NCI-H1436 (cell line): ENCODE measurements at regions not wholly inside any gene's neighbourhood (a gene's known extent, or its start where the extent isn't known, plus 50 kb on each side); places are given as distances from the start of the nearest gene placed in this dataset.
A peak's percentile ranks its signal among the peaks of the same experiment; 100 is the strongest.

Experiments used
- DNase-seq: peaks from one replicate; lab custom pipeline; 2025; lab: John Stamatoyannopoulos, UW

DNA sequence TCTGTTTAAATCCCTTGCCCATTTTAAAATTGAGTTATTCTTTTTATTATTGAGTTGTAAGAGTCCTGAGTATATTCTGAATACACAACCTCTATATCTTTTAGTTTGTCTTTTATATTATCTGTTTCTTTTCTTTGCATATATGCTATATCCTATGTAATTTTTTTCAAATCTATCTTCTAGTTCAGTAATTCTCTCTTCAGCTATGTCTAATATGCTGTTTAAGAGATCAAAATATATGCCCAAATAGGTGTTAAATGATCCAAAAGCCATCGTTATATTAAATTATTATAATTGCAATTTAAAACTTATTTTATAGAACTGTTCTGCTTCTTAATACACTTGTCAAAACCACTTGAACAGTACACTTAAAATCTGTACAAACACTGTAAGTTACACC, 107.4 kb upstream of the TSPAN5 start:
- DNase-seq: no peak

DNA sequence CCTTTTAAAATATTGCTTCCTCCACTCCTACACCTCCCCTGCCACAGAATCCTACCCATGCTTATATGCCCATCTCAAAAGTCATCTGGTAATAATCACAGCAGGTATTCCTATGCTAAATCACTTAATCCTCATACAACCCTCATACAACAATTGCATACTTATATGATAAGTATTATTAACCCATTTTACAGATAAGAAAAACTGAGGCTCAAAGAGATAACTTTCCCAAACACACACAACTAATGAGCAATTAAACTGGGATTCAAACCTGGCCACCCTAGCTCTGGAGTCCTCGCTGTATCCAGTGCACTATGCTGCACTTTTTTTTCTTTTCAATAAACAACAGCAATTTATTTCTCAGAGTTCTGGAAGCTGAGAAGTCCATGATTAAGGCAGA, 99.8 kb upstream of the TSPAN5 start:
- DNase-seq: no peak

DNA sequence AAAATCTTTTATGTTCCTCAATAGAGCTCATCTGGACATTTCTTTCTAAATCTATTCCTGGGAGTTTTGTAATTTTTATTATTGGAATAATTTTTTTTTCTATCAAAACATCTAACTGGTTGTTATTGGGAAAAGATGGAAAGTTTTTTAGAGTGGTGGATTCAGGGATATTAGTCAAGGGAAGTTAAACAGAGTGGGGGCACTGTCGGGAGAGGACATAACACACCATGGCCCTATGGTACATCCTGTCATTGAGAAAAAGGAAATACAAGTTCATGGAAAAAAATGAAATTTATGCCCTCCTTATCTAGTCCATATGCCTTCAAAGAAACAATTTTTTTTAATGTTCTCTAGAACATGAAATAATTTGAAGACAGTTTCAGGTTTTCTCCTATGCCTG, 96.3 kb upstream of the TSPAN5 start:
- no peak for DNase-seq

DNA sequence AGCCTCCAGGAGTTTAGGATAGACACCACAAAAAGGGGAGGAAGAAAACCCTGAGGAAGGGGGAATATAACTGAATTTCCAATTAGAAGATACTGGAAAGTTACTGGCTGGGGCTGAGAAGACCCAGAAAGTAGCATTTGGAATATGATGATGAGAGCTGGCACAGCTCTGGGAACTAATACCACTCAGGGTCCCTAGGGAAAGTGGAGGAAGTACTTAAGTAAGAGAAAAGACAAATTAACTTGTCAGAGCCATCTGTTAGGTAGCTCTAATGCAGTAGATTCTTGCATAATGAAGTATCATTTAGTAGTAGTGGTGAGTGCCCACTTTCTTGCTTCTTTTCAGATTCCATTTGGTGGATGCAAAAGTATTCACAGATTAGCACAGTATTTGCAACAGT, 90.8 kb upstream of the TSPAN5 start:
- peak; percentile 0 for DNase-seq

DNA sequence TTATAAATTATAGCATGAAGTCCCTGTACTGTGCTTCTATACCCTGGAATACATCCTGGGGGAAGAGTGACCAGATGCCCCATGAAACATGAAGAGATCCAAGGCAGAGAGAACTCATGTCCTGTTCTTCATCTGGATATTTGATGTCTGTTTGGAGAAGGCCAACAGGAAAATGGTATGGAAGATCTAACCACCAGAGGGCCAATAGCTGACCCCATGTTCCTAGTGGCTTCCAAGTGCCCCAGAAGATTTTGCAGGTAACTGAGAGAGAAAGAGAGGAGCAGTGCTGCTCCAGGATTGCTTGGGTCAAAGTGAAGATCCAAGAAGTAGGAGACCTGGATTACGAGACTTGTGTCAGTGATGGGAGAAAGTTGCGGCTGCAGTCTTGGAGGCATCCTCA, 90.2 kb upstream of the TSPAN5 start:
- no peak for DNase-seq

DNA sequence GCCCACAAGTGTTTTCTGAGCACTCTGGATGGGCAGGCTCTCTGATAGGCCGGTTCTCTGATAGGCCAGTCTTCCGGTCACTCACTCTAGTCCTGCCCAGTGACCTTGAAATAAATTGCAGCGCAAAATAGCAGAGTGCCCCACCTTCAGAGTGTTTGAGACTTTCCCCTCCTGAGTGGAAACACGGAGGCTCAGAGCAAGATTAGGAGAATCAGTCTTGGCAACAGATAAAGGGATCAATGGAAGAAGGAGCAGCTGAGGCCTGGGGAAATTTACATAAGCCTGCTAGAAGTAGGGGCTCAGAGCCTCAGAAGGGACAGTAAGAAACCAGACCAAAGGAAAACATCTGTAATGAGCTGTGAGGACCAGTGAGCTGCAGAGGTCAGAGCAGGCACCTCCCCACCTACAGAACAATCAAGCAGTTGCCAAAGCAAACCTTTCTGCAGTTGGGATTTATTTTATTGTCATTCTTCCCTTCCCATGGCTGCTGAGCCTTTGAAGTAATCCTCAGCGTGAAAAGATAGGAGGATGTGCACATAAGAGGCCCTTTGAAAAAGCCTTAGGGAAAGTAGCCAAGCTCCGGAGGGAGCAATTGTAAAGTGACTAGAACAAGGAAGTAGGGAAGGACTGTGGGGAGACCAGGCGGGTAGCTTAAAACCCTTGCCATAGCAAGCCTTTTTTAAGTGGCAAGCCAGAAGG, 89.1 kb upstream of the TSPAN5 start:
- no peak for DNase-seq

DNA sequence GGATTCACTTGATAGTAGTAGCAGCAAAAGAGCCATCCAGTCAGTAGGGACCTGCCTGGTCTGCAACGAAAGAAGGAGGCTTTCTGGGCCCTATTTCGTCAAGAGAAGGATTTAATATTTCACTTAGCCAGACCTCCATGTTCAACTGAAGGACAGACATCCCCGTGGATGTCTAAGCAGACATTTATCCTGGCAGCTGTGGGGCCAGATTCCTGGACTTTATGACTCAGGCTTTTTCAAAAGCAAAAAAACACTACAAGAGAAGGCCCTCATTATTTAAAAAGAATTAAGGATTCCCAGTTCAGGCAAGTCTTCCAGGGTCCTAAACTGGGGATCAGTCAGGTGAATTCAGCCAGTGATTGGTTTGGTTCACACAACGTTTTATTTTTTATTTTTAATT, 88.5 kb upstream of the TSPAN5 start:
- no peak for DNase-seq

DNA sequence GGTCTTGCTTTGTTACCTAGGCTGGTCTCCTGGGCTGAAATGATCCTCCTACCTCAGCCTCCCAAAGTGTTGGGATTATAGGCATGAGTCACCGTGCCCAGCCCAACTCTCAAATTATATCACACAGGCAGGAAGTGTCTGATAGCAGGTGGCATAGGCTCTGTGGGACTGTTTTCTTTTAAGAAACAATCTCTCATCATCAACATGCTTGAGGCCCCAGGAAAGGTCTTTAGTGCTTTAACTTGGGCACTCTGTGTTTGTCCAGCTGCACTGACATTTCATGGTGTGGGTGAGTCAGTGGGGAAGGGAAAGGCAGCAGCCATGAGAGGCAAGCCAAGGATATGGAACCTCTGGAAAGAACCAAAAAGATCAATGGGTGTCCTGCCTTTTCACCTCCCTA, 88.1 kb upstream of the TSPAN5 start:
- DNase-seq: no peak

DNA sequence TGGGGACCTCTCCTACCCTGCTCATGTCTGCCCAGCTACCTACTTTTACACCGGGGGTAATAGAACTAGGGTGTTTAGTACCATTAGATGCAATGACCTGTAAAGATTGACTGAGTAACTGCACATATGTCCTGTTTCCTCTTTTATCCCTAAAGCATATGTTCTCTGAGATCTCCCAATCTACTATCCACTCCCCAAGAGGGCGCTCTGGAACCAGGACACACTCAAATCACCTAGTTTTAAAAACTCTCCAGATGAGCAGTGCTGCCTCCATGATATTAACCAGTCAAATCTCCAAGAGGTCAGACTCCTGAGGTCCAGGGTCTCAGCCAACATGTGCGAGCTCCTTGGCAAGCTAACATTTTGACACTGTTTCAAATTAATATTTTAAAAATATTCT, 87.0 kb upstream of the TSPAN5 start:
- DNase-seq: no peak

DNA sequence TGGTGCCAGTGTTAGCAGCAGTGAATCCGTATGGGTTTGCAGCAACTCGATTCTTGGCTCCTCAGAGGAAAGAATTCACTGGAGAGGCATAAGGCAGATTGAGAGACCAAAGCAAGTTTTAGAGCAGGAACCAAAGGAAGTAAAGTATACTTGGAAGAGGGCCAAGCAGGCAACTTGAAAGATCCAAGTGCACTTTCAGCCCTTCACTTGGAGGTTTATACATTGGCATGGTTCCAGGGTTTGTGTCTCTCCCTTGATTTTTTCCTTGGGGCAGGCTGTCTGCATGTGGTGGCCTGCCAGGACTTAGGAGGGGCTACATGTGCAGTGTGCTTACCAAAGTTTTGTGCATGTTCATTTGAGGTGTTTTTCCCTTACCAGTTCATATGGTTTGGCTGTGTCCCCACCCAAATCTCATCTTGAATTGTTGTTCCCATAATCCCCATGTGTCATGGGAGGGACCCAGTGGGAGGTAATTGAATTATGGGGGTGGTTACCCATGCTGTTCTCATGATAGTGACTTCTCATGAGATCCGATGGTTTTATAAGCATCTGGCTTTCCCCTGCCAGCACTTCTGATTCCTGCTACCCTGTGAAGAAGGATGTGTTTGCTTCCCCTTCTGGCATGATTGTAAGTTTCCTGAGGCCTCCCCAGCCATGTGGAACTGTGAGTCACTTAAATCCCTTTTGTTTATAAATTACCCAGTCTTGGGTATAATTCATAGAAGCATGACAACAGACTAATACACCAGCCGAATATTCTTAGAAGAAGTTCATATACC, 86.2 kb upstream of the TSPAN5 start:
- DNase-seq: no peak

DNA sequence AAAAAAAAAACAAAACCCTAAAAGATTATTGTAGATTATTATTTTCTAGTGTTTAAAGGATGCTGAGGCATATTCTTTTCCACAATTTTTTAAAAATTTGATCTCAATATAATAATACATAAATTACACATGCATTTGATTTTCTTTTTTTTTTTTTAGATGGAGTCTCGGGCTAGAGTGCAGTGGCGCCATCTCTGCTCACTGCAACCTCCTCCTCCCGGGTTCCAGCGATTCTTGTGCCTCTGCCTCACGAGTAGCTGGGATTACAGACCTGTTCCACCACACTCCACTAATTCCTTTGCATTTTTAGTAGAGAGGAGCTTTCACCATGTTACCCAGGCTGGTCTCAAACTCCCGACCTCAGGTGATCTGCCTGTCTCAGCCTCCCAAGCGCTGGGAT, 83.5 kb upstream of the TSPAN5 start:
- DNase-seq: no peak

DNA sequence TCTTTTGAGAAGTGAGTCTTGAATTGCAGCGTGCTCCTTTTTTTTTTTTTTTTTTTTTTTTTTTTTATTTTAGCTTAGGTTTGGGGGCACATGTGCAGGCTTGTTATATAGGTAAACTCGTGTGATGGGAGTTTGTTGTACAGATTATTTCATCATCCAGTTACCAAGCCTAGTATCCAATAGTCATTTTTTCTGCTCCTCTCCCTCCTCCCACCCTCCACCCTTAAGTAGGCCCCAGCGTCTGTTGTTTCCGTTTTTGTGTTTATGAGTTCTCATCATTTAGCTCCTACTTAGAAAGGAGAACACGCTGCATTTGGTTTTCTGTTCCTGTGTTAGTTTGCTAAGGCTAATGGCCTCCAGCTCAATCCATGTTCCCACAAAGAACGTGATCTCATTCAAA, 81.3 kb upstream of the TSPAN5 start:
- DNase-seq: no peak

DNA sequence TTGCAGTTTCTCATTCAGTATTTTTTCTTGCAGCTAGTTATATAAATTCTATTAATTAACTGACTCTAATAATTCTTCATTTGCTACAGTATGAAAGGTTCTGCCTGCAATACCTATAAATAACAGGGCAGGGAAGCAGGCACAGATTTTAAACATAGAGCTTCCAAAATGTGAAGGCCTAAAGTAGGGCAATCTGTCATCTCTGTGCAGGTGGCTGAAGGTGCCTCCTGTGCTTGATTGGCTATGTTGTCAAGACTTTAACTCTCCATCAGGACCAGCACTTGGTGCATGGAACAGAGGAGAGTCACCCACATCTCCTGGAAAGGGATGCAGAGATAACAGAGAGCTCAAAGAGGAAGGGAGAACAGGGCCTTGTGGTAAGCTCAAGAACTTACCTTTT, 75.2 kb upstream of the TSPAN5 start:
- no peak for DNase-seq

DNA sequence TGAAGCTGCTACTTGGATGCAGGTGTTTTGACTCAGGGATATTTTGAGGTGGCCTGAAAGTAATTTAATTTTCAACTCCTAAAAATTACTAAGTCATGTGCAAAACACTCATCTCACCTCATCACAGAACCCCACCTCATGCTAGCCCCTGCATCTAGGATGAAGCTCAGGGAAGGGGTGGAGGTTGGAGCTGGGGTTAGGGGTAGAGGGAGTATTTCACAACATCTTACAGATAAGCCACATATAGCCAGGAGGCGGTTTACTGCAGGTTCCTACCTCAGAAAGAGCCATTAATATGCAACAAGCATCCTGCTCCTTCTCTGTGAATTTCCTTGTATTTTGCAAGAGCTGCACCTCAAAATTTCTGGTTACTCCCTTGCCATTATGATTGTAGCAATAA, 70.5 kb upstream of the TSPAN5 start:
- no peak for DNase-seq

DNA sequence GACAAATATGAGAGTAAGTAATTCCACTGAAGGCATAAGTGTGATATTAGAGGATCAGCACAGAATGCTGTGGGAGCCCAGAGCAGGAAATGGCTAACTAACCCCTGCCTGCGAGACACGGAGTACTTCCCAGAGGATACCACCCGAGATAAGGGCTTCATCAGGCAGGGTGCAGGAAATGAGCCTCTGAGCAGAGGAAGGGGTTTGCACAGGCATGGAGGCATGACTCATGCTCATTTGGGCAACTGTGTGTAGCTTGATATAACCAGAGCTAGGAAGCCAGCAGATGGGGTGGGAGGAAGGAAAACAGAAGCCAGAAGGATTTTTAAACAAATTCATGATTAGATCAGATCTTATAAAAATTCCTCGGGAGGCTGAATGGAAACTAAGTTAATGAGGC, 70.0 kb upstream of the TSPAN5 start:
- no peak for DNase-seq

DNA sequence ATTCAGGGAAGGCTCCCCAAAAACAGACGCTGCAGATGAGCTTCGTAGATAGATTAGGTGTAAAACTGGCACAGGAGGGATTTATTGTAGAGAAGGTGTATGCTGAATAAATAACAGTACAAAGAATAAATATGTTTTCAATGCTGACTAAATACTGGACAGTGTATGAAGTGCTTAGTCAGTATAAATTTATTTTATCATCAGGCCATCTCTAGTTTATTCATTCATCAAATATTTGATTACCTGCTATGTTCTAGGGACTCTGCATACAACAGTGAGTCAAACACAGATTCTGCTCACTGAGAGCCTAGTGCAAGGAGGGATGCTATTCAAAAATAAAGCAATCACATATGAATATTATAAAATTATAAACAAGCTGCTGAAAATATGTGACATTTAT, 63.6 kb upstream of the TSPAN5 start:
- no peak for DNase-seq

DNA sequence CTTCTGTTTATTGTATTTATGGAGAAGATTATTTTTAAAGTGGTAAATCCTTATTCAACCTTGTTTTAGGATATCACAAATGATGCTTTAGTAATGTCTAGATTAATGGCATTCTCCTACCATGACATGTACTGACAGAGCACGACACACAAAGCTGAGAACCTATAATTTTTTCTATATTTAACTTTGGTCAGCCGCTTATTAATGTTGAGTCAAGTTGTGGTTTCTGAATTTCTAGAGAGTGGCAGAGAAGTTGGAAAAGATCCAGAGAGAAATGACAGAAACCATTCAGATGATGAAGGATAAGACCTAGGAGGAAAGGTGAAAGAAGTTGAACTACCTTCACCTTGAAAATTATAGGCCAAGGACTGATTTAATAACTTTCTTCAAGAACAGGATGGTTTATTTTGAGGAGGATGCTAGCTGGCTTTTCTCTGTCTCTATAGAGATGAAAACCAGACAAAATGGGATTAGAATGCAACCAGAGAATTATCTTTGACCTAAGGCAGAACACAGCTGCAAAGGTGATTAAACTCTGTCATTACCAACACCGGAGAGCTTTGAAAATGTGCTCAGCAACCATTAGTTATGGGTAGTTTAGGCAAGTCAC, 62.6 kb upstream of the TSPAN5 start:
- DNase-seq: no peak

DNA sequence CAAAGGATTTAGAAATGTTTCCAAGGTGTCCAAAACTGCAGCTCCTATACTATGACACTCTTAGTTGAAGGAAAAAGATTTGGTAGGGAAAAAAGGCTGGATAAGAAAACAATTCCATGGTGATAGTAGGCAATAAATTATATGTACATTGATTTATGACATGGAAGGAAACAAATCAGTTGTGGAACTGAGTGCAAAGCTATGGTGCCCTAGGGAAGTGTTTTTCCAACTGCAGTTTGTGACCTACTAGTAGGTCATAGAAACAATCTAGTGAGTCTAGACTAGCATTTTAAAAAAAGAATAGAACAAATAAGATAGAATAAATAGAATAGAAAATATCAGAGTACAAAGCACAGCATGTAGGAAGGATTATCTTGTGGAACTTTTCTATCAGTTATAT, 58.4 kb upstream of the TSPAN5 start:
- DNase-seq: no peak

DNA sequence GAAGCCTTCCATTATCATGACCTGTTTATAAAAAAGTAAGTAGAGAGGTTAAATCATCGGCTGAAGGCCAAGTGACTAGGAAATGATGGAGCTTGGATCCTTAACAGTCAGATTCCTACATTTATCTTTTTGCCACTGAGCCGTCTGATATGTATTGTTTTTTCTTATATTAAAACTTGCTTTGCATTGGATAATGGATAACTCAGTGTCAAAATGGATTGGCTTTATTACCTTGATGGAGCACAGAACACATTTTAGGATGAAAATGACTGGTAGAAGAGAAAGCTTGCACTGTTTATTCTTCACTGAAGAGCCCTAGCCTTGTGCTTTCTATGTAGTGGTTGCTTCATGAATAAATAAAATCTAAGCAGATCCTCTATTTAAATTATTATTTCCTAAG, 54.2 kb upstream of the TSPAN5 start:
- no peak for DNase-seq

DNA sequence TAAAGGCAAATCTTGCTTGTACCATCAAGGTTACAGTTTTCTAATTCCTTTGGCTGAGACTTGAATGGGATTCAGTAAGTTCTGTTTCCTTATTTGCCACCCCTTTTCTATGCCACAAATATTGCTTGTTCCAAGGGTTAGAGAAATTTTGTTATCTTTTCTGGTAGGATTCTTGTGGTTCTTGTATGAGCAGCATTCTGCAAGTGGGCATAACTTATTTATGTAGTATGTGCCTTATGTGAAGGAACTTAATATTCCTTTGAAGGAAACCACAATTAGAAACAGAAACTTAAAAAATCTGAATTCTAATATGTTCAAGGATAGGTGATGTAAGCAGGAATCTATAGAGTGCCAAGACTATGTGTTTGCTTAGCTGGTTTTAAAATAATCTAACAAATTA, 53.1 kb upstream of the TSPAN5 start:
- DNase-seq: no peak

DNA sequence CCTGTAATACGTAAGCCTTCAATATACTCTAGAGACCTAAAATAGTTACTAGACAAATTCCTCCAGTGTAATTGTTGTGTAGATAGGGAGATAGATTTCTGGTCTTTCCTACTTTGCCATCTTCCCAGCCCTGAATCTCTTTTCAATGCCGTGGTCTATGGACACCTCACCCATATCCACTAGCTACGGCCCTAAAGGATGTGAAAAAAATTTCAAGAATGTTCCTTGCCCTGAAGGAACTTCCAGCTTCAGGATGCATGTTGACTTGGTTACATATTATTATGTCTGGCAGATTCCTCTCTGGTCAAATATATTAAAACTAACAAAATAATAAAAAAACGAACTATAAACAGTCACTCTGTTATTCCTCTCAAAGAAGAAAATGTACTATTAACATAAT, 52.4 kb upstream of the TSPAN5 start:
- DNase-seq: no peak
